Islet of Langerhans (tissue), 1 donor: ENCODE measurements at regions not wholly inside any gene's neighbourhood (a gene's known extent, or its start where the extent isn't known, plus 50 kb on each side); places are given as distances from the start of the nearest gene placed in this dataset.

Source experiments
- FAIRE-seq: peaks from one replicate; lab custom pipeline; 2011; peaks lifted over from hg19 to GRCh38; lab: Jason Lieb, UNC

DNA sequence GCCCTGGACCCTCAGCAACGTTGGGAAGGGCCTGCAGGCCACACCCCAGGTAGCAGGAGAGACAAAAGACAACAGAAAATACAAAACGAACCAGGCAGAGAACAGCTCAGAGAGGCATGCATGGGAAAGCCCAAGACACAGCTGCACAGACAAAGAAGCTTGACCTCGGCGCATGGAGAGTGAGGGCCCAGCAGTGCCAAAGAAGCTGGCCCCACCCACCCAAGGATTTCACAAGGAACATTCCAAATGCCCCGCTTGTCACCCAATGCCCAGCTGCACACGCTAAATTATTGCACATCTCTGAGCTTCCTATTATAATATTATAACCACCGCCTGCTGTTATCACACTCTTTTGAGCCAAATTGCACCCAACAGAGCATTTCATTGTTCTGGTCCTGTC lies 147.7 kb upstream of the TBL1X start:
- FAIRE-seq, result no peak

DNA sequence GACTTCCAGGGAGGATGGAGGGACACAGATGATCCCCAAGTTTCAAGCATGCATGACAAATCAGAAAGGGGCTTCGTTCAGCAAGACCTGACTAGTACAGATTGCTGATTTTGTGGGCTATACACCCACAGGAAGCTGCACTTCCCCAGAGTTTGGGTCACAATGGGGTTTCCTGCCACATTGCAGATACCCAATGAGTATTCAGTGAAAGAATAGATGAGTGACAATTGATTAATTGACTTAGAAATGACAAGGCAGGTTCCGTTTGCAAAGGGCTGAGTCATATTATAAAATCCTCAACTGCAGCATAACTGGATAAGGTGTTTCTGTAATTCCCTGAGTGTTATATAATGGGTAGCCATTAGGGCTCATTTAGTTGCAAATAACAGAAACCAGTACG lies 146.6 kb upstream of the TBL1X start:
- no peak for FAIRE-seq

DNA sequence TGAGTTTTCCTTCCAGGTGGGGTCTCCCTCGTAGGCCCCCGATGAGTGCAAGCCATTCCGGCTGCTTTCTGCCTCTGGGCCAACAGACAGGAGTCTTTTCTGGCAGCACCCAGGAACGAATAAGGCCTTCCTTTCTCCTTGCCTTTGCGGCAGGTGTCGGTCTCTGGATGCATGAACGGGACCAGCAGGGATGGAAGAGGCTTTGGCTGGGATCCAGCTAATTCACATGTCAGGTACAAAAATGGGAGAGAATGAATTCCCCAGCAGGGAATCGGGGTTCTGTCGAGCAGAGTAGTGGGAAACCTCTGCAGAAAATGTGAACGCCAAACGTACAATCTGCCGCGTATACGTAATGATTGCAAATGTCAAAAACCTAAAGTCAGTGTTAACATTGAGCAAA lies 146.1 kb upstream of the TBL1X start:
- no peak for FAIRE-seq

DNA sequence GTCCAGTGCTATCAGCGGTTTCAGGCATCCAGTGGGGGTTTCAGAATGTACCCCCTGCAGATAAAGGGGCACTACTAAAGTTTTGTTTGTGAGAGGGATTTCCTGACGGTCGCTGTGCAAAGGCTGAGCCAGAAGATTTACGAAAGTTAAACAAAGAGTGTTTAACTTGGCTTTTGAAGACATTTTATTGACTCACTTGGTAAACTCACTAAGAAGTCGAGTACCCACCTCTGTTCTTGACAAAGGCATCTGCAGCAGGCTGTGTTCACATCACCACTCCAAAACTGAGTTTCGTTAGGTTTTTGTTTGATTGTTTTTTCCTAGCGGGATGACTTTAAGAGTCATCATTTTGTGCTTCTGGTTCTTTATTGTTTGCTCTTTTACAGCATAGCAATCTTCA lies 143.9 kb upstream of the TBL1X start:
- no peak for FAIRE-seq

DNA sequence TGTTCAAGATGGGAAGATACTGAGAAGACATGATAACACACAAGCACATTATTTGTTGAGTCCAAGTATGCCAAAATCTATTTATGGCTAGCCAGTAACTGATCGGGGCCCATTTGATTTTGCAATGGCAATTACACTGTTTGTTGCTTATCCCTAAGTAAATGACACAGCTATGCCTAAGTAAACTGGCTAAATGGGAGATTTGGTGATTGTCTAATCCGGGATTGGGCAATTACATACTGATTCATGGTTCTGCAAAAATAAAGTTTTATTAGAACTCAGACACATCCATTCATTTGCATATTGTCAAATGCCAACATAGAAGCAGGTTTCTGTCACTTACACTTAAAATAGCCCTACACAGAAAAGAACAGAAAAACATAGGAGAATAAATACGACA lies 140.2 kb upstream of the TBL1X start:
- no peak for FAIRE-seq

DNA sequence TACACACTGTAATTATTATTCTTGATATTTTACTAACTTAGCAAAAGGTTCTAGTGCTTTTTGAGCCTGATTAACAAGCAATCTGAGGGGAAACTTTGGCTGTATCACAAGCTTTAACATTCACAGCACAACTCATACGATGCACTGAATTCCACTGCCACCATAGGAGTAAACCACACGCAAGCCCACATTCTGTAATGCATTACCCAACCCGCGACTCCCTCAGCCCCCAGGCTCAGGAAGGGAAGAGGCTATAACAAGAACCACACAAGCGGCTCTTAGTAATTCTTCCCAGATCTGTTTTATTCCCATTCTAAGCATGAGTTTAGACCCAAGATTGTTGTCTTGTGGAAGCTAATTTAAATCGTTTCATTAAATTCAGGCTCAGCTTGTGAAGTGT lies 138.5 kb upstream of the TBL1X start:
- FAIRE-seq, result no peak

DNA sequence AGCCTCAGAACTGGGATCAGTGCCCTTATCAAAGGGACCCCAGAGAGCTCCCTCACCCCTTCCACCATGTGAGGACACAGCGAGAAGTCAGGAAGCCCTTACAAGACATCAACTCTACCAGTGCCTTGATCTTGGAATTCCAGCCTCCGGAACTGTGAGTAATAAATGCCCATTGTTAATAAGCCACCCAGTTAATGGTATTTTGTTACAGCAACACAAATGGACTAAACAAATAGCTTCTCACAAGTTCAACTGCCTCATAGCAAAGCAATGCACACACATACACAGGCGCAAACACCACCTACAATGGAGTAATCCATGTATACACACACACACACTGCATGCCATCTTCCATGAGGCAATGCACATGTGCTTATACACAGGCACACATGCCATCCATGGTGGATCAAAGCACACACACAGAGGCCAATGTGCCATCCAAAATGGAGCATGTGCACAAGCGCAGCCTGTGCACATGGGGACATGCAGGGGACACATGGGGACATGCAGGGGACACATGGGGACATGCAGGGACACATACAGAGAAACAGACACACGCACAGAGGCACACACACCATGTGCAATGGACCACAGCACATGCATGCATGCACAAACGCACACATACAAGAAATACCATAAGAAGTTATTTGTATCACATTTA lies 137.6 kb upstream of the TBL1X start:
- FAIRE-seq, result no peak

DNA sequence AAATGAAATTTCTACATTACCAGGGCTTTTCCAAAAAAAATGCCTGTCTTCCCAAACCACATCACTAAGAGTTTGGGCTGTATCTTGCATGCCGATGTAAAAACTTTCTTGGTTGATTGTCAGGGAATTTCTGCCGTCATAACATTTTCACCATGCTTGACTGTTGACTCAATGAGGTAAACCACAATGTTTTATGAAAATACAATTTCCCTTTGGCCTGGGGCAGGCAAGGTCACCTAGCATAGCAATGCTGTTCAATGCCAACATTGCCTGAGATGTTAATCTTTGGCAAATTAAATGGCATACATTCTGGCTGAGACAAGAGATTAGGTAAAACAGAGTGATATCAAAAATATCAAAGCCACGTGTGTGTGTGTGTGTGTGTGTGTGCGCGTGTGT lies 137.1 kb upstream of the TBL1X start:
- FAIRE-seq, result no peak

DNA sequence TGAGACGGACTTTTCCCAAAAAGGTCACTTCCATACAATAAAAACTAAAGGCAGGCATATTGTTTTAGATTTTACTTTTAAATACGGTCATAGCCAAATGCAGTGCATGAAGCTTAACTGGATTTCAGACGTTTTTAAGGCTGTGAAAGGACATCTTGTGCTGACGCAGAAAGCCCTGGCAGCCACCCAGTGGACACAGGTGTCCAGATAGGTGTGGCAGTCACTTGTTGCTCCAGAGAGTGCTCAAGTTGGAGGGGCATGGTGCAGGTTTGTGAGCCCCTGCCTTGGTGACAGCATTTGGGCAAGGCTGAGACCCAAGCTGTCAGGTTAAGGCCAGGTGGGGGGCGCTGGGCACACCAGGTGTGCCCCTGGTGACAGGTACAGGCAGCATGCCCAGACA lies 135.8 kb upstream of the TBL1X start:
- no peak for FAIRE-seq

DNA sequence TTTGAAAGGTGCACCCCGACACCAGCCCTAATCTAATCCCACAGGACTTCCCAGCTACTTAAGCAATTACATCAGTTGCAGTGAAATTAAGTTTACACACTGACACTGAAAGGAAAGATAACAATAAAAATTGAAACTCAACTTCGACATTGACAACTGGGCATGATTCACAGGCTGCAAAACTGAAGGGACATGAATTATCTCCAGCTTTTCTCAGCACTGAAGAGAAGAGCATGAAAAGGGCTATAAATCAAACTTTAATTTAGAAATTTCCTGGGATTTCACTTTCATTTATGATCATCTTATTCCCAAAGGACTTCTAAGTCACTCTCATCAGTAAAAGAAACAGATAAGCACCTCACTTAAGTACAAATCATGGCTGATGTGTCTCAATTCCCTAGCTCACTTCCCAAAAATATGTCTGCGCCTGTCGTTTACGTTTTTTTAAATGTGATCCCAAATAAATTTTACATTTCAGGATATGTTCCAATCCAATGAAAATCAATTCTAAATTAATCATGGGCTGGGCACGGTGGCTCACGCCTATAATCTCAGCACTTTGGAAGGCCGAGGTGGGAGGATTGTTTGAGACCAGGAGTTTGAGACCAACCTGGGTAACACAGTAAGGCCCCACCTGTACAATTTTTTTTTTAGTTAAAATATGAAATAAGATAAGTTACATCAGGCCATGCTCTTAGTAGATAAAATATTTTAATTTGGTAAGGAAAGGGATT lies 134.4 kb upstream of the TBL1X start:
- no peak for FAIRE-seq

DNA sequence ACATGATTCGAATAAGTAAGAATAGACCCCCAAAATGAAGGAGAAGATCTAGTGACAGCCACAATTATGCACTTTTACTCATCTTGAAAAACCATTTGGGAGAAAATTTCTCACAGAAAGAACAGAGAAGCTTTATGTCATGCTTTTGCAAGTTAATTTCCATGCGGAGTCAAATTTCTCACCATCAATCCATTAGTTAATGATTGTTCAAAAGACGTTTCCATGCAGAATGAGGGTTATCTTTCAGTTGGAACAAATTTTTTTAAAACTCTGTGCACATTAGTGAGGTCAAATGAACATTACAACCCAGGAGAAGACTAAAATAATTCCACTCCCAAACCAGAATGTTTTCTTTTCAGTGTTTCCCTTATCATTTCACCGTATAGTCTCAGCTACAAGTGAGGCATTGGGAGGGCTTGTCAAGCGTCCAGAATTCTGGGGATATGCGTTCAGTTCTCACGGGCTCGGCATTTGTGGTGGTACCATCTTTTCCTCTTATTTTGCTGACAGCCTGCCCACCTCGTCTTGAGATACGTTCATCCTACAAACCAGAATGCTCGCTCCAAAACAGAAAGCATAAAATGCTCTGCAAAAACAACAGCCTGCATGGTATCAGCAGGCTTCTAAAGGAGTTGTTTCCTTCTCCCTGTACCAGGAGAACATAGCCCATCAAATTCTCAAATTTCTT lies 130.8 kb upstream of the TBL1X start:
- FAIRE-seq, result no peak

DNA sequence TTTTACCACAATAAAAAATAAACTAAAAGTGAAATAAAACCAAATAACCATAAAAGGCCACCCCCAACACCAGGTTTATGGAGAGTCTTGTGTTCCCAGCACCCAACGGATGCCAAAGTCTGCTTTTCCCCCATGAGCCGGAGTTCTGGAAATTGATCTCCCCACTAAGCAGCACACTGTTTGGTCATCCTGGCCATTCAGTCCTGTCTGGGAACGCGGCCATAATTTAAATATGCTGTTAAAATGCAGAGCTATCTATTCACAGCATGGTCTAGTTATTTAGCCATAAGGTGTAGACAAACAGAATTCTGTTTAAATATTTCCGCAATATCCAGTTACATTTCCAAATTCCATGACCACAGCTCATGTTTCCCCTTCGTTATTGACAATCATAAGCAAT lies 129.6 kb upstream of the TBL1X start:
- FAIRE-seq, result no peak

DNA sequence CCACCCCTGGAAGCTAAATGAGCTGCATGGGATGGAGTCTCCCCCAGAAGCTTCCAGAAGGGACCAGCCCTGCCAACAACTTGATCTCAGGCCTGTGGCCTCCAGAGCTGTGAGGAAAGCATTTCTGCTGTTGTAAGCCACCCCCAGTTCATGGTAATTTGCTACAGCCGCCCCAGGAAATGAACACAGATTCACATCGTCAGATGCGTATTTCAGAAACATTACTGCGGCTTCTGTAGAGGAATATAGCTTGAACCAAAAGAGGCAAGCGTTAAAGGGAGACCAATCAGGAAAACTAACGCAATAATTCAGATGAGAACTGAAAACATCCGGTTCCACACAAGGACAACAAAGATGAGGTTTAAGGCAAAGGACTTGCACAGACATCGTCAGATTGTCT lies 128.4 kb upstream of the TBL1X start:
- FAIRE-seq, result no peak

DNA sequence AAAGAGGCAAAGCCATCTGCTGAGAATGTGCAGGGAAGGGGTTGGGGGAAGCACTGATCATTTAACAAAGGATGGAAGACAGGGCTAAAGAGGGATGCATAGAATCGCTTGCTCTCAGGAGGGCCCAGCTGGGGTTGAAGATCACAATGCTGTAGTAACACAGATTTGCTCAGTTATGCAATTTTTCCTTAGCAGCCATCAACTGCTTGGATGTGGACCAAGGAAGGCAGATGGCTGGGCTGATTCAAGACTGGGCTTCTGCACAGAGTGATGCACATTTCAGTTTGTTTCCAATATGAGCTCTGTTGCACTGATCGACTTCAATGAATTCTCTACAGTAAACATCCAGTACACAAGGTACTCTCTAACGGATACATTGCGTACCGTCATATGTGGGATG lies 127.8 kb upstream of the TBL1X start:
- peak; percentile 49 for FAIRE-seq

DNA sequence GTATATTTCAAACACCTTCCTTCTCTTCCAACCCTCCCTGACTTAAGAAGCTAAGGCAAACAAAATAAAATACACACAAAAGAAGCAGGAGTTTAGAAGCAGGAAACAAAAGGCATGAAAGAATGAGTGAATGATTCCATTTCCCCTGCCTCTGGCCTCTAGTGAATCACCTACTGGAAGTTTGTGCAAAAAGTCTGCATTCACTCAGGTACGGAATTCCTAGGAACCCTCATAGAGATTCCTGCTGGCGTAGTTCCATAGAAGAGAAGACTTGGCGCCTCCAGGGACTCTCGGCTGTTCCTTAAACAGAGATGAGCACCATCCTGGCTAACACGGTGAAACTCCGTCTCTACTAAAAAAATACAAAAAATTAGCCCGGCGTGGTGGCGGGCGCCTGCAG lies 125.9 kb upstream of the TBL1X start:
- FAIRE-seq, result no peak

DNA sequence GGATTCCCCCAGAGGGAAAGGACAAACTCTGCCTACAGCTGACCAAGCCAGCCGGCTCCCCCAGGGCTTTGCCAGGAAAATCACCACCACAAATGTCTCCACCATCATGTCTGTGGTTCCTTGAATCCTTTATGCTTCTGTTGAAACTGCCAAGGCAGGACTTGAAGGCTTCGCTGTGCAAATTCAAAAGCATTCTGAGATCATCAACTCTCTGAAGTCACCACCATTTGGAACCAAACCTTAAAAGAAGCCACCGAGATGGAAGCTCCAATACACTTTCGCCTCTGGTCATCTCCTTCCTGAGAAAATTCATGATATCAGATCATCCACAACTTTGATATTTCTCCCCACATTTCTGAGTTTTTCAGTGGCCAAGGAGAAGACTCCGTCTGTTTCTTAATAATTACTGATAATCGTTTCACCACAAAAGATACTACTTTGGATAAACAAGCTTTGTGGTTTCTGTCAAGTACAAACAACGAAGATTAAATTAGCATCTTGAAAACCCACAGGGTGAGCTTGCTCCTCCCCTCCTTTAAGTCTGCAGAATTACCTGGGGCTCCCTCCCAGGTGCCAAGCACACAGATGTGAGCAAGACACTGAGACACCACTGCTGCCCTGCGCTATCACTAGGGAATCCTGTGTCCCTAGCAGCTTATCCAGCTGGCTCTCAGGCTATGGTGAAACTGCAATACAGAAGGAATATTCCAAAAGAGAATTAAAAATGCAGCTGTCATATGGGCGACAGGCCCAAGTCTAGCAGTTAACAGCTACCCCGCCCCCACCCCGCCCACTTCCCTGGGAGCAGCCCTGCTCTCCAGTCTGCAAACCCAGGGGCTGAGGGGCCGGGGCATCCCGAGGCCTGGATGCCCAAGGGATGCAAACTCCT lies 125.0 kb upstream of the TBL1X start:
- no peak for FAIRE-seq

DNA sequence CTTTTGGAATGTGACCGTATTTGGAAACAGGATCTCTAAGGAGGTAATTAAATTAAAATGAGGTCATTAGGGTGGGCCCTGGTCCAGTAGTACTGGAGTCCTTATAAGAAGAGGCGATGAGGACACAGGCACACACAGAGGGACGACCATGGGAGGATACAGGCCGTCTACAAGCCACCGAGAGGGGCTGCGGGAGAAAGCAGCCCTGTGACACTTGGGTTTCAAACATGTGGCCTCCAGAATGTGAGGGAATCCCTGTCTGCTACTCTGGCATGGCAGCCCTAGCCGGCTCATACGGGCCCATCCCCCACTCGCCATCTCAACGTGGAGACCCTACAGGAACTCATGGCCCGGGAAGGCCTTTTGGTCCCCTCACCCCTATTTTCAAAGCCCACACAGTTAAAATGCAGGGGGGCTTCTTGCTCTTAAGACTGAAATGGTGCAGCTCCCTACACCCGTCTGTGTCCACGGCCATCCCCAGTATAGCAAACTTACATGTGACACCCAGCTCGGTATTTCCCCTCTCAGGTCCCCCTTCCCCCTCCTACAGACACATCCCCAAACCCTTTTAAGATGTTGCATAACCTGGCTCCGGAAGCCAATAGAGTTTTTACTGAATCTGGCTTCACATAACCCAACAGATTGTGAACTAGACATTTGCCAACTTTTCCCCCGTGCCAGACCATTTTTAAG lies 124.1 kb upstream of the TBL1X start:
- peak; percentile 41 for FAIRE-seq

DNA sequence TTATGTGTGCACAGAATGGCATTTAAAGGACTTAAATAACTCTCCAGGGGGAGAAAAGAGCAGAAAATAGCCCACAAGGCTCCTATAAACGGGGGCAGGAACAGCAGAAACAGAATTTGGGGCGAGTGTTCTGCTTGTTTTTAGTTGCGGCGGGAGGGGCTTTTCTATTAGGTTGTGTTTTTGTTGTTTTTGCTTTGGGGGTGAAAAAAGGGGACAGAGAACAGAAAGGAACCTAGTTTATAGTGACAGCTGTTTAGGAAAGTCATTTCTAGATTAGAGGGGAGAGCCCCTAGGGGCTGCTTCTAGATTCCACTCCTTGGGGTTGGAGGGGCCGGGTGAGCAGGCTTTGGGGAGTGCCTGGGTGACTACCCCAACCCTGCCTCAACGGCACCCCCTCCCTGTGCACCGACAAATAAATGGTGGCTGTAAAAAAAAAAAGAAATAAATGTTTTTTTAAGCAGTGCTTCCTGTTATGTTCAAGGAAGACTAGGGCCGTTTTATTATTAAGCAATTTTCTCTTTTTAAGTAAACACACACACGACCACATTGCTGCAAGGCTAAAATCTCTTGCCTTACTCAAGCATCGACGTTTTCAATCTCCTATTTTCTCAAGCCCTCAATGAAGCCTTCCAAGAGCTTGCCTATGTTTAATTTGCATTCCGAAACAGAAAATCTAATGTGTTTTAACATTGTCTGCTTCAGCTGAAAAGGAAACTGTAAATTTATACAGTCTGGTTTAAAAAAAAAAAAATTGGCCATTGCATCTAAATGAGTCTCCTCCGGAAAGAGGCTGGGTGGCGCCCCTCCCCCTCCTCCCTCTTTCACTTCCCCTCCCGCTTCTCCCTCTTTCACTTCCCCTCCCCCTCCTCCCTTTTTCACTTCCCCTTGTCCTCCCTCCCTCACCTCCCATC lies 123.3 kb upstream of the TBL1X start:
- peak; percentile 94 for FAIRE-seq

DNA sequence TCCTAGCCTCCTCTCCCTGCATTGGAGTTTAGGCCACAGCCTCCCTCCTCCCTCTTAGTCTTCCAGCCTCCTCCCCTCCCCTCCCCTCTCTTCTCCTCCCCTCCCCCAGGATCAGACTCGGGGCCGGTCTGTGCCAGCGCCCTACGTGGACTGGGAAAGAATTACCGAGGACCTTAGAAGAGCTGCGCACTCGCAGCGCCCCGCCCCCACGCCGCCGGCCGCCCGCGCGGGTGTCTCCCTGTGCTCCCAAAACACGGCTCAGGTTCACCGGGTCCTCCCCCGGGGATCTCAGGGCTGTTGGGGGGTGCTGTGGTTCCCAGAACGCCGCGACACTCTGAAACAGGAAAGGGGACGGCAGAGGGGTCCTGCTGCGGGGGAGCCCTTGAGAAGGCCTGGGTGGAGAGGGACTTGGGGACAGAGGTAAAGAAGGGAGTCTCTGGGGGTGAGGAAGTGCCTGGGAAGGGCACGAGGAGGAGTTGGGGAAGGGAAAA lies 122.3 kb upstream of the TBL1X start:
- FAIRE-seq, result no peak

DNA sequence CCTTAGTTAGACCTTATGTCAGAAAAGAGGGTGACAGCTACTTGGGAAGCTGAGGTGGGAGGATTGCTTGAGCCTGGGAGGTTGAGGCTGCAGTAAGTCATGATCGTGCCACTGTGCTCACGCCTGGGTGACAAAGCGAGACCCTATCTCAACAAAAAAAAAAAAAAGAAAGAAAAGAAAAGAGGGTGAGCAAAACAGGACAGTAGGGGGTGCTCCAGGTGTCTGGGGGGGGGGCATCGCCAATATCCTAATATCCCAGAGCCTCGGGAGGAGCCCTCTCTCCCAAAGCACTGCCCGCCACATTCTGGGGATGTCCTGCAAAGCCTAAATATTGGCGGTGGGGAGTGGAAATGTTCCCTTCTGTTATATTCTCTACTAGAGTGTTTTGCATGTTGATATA lies 120.9 kb upstream of the TBL1X start:
- FAIRE-seq, result no peak

DNA sequence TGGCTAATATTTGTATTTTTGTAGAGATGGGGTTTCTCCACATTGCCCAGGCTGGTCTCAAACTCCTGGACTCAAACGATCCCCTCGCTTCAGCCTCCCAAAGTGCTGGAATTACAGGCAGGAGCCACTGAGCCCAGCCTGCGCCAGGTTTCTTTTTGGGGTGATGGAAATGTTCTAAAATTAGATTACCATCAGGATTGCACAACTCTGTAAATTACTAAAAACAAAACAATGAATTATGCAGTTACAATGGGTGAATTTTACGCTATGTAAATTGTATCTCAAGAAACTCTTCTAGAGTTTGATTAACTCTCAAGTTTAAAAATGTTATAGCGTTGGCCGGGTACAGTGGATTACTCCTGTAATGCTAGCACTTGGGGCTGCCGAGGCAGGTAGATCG lies 118.9 kb upstream of the TBL1X start:
- no peak for FAIRE-seq
